Activated CD4-positive, alpha-beta T cell treated with anti-CD3 and anti-CD28 coated beads for 36 hours (primary cell): ENCODE measurements at regions not wholly inside any gene's neighbourhood (a gene's known extent, or its start where the extent isn't known, plus 50 kb on each side); places are given as distances from the start of the nearest gene placed in this dataset.
"Not testable (repeated sequence)": the region's sequence is repeated elsewhere in the genome, so short reads cannot be mapped to it uniquely, and the experiment has no call there.

Experiments
- ATAC-seq: fragments of 200-7000 bp; cut with Tn5 transposase; one replicate; pipeline ENCODE4 v1.10.0; 2021; ENCODE audit warnings: mild to moderate bottlenecking, moderate library complexity
- CTCF ChIA-PET: fragments of 350-600 bp; sonication (Branson Sonifier 250); formaldehyde crosslinking; loops from one replicate; lab custom pipeline; 2021; ENCODE audit warnings: antibody characterized with exemption; lab: Charles Lee
- POLR2A ChIA-PET: fragments of 350-600 bp; sonication (Branson Sonifier 250); formaldehyde crosslinking; loops from one replicate; lab custom pipeline; 2021; ENCODE audit warnings: antibody characterized with exemption, inconsistent platforms; lab: Charles Lee
- DNase-seq: peaks from one replicate; pipeline ENCODE4 v3.0.0-alpha.2; 2020
- H3K27ac Mint-ChIP-seq: one replicate; pipeline ENCODE4 v1.8.0; 2021; ENCODE audit warnings: mixed read lengths
- H3K27me3 Mint-ChIP-seq: one replicate; pipeline ENCODE4 v1.8.0; 2021; ENCODE audit warnings: mixed read lengths
- H3K36me3 Mint-ChIP-seq: one replicate; pipeline ENCODE4 v1.8.0; 2021; ENCODE audit warnings: low read depth, mixed read lengths
- H3K4me1 Mint-ChIP-seq: one replicate; pipeline ENCODE4 v1.8.0; 2021; ENCODE audit warnings: mixed read lengths
- H3K4me3 Mint-ChIP-seq: one replicate; pipeline ENCODE4 v1.8.0; 2021; ENCODE audit warnings: mild to moderate bottlenecking, moderate library complexity, mixed read lengths
- H3K9me3 Mint-ChIP-seq: one replicate; pipeline ENCODE4 v1.8.0; 2021; ENCODE audit warnings: low read depth, mixed read lengths
- intact Hi-C, 2 experiments: fragments of 100-400 bp; cut with DNase I in 1 of 2; cut with micrococcal nuclease in 1 of 2; formaldehyde crosslinking; loops; one replicate each; pipeline versions ENCODE4 v1.14.2 to v1.15.1; 2022 to 2024; cut with DNase I, micrococcal nuclease

- ChIA-PET CTCF (no interaction called here), POLR2A (interaction anchor here (0.7 kb wide), 1 partner anchor 60 kb away, joined by 3 read pairs; no protein-coding TSS in a partner anchor)
- H3K4me3 Mint-ChIP-seq: no peak overlapping the region
- no peak overlapping the region for H3K27ac Mint-ChIP-seq
- no peak for ATAC-seq
- intact Hi-C loops: no loop called here
- H3K36me3 Mint-ChIP-seq: peaks cover 4% of the 10 kb centered on the region
- peaks cover 78% of the 10 kb centered on the region for H3K4me1 Mint-ChIP-seq
- no peaks in the 10 kb centered on the region for H3K9me3 Mint-ChIP-seq
- no peak for DNase-seq
- no peaks in the 10 kb centered on the region for H3K27me3 Mint-ChIP-seq
Observed at GRCh38 chr6:144662812-144663365, 377.8 kb downstream of the UTRN start.

DNA sequence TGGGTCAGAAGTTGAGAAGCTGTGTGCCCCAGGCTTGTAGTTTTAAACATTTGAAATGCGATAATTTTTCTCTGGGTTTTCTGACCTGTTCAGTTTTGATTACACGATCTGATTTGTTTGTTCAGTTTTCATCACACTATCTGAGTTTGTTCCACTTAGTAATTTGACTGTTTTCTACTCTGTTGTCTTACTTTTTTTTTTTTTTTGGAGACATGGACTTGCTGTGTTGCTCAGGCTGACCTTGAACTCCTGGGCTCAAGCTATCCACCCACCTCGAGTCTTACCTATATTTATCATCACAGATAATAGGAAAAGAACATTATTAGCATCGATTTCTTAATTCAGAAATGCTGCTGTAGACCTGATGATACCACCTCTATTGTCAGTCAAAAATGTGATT, 379.1 kb downstream of the UTRN start:
- H3K4me3 Mint-ChIP-seq: no peak overlapping the region

DNA sequence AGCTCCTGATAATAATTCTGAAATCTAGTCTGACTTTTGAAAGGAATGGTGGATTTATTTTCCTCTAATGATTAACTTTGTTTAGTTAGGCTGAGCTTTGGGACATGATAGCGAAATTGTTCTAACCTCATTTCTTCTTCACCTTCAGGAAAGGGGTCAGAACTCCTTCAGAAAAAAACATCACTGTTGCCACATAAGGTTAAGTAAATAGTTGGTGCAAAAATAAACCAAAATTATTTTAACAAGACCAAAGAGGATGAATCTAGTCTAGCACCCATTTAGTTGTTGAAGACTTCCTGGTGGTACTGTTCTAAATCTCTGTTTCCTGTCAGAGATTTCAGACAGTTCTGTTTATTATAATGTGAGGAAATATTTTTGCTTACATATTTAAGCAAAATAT, 379.8 kb downstream of the UTRN start:
- Mint-ChIP-seq H3K4me3 (no peak overlapping the region), H3K4me1 (peaks cover 60% of the 10 kb centered on the region), H3K27me3 (no peaks in the 10 kb centered on the region), H3K36me3 (peaks cover 11% of the 10 kb centered on the region), H3K27ac (no peak overlapping the region), H3K9me3 (peaks cover 7% of the 10 kb centered on the region)
- CTCF ChIA-PET: no interaction called here
- intact Hi-C loops: no loop called here
- no peak for DNase-seq
- ATAC-seq: no peak
- POLR2A ChIA-PET: no interaction called here

More for the DNA sequence above, 379.1 kb downstream of the UTRN start:
- DNase-seq (no peak), ATAC-seq (no peak)
- peaks cover 2% of the 10 kb centered on the region for H3K9me3 Mint-ChIP-seq
- H3K36me3 Mint-ChIP-seq: peaks cover 6% of the 10 kb centered on the region
- intact Hi-C loops: no loop called here
- peaks cover 67% of the 10 kb centered on the region for H3K4me1 Mint-ChIP-seq
- H3K27me3 Mint-ChIP-seq: no peaks in the 10 kb centered on the region
- ChIA-PET CTCF (no interaction called here), POLR2A (no interaction called here)
- no peak overlapping the region for H3K27ac Mint-ChIP-seq

DNA sequence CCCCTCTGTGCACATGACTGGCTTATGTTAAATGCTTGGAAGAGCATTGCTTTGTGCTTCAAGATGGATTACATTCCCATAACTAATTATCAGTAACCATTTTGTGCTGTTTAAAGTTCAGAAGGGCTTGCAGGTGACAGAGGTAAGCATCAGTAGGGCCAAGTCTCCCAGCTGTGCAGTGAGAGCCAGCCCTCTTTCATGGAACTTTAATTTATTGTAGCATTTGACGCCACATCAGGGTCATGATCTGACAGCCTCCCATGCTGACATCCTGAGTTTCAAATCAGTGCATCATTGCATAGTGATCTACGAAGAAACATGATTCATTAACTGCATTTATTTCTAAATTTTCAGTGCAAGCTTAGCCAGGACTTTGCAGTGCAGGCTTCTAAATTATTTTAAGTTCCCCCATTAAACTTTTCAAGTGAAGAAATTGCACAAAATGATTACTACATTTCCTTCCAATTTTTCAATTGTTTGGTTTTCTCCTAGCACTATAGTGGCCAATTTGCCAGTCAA, 380.9 kb downstream of the UTRN start:
- intact Hi-C loops: no loop called here
- no peak for DNase-seq
- no peak overlapping the region for H3K27ac Mint-ChIP-seq
- POLR2A ChIA-PET: no interaction called here
- peaks cover 17% of the 10 kb centered on the region for H3K9me3 Mint-ChIP-seq
- H3K27me3 Mint-ChIP-seq: no peaks in the 10 kb centered on the region
- H3K4me1 Mint-ChIP-seq: peaks cover 51% of the 10 kb centered on the region
- peaks cover 17% of the 10 kb centered on the region for H3K36me3 Mint-ChIP-seq
- H3K4me3 Mint-ChIP-seq: no peak overlapping the region
- no peak for ATAC-seq
- CTCF ChIA-PET: interaction anchor here (0.6 kb wide), 1 partner anchor 415 kb away, joined by 3 read pairs; no protein-coding TSS in a partner anchor

GRCh38 chr6:144666781-144667180, 381.6 kb downstream of the UTRN start:
- H3K36me3 Mint-ChIP-seq: peaks cover 21% of the 10 kb centered on the region
- POLR2A ChIA-PET: interaction anchor here (0.6 kb wide), 1 partner anchor 77 kb away, joined by 4 read pairs; no protein-coding TSS in a partner anchor
- peaks cover 49% of the 10 kb centered on the region for H3K4me1 Mint-ChIP-seq
- no peak overlapping the region for H3K4me3 Mint-ChIP-seq
- DNase-seq: no peak
- no peaks in the 10 kb centered on the region for H3K27me3 Mint-ChIP-seq
- intact Hi-C loops: no loop called here
- no peak overlapping the region for H3K27ac Mint-ChIP-seq
- H3K9me3 Mint-ChIP-seq: peaks cover 23% of the 10 kb centered on the region
- no peak for ATAC-seq
- CTCF ChIA-PET: interaction anchor here (0.6 kb wide), 2 partner anchors 33 to 415 kb away, joined by 3 read pairs; no protein-coding TSS in a partner anchor

DNA sequence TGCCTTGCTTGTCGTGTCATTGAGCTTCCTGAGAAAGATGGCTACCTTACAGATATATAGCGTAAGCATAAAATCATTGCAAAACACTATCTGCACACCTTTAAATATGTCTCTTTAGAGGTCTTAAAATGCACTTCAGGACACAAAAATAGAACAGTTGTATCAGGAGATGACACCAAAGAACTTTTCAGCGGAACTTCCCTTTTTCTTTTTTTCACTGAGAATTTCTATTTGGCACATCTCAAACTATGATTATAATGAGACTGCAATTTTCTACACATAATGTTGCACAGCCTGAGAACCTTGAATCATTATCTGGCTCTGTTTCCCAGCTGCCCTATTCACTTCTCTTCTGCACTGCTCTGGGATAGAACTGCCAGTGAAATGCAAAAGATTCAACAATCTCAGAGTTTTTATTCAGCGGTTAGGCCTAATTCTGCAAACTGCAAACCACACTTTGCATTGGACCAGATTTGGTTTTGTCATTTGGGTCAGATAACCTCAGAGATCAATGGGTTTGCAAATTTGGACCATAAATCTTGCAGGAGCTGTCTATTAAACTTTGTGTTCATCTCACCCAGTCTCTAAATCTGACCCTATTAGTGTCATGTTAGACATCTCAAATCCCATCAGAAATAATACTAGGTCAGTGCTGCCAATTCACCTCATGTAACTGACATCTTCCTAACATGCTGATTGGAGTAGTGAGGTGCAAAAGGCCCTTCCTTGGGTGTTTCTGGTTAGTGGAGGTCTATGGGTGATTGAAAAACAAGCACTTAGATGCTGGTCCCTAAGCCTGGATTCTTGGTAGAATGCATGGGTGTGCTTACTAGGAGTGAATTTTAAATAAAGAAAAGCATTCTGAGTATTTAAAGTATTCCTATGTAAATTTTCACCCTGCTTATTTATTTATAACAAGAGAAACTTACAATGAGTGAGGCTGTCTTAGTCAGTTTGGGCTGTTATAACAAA, 382.7 kb downstream of the UTRN start:
- CTCF ChIA-PET: no interaction called here
- intact Hi-C loops: no loop called here

DNA sequence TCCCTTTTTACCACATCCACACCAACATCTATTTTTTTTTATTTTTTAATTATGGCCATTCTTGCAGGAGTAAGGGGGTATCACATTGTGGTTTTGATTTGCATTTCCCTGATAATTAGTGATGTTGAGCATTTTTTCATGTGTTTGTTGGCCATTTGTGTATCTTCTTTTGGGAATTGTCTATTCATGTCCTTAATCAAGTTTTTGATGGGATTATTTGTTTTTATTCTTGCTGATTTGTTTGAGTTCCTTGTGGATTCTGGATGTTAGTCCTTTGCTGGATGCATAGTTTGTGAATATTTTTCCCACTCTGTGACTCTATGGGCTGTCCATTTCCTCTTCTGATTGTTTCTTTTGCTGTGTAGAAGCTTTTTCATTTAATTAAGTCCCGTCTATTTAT, 385.1 kb downstream of the UTRN start:
- CTCF ChIA-PET, DNase-seq, ATAC-seq, H3K27ac Mint-ChIP-seq, H3K27me3 Mint-ChIP-seq, POLR2A ChIA-PET, intact Hi-C loops, H3K4me3 Mint-ChIP-seq: not testable (repeated sequence)
- Mint-ChIP-seq H3K4me1 (peaks cover 37% of the 10 kb centered on the region), H3K36me3 (peaks cover 42% of the 10 kb centered on the region), H3K9me3 (peaks cover 41% of the 10 kb centered on the region)

More for the DNA sequence above, 382.7 kb downstream of the UTRN start:
- no peak overlapping the region for H3K4me3 Mint-ChIP-seq
- H3K27me3 Mint-ChIP-seq: no peaks in the 10 kb centered on the region
- no peak for ATAC-seq
- DNase-seq: no peak
- POLR2A ChIA-PET: interaction anchor here (0.6 to 0.7 kb wide), 2 partner anchors 78 to 115 kb away, joined by 4 read pairs; no protein-coding TSS in a partner anchor
- H3K4me1 Mint-ChIP-seq: peaks cover 49% of the 10 kb centered on the region
- peaks cover 32% of the 10 kb centered on the region for H3K9me3 Mint-ChIP-seq
- H3K27ac Mint-ChIP-seq: no peak overlapping the region
- peaks cover 31% of the 10 kb centered on the region for H3K36me3 Mint-ChIP-seq

GRCh38 chr6:144673807-144674206, 388.7 kb downstream of the UTRN start:
- CTCF ChIA-PET: no interaction called here
- Mint-ChIP-seq H3K4me1 (peaks cover 19% of the 10 kb centered on the region), H3K9me3 (peaks cover 41% of the 10 kb centered on the region)

GRCh38 chr6:144675231-144675861, 390.2 kb downstream of the UTRN start:
- Mint-ChIP-seq H3K4me1 (peaks cover 19% of the 10 kb centered on the region), H3K27me3 (no peaks in the 10 kb centered on the region), H3K36me3 (peaks cover 43% of the 10 kb centered on the region), H3K27ac (no peak overlapping the region), H3K9me3 (peaks cover 32% of the 10 kb centered on the region), H3K4me3 (no peak overlapping the region)
- peak; percentile 67 for DNase-seq
- intact Hi-C loops: no loop called here
- ChIA-PET POLR2A (no interaction called here), CTCF (no interaction called here)
- ATAC-seq: peak; percentile 84

More at GRCh38 chr6:144673807-144674206, 388.7 kb downstream of the UTRN start:
- no peak overlapping the region for H3K4me3 Mint-ChIP-seq
- POLR2A ChIA-PET: interaction anchor here (0.8 kb wide), 1 partner anchor 15 kb away, joined by 6 read pairs; no protein-coding TSS in a partner anchor
- DNase-seq (no peak), ATAC-seq (no peak)
- H3K27ac Mint-ChIP-seq: no peak overlapping the region
- H3K36me3 Mint-ChIP-seq: peaks cover 48% of the 10 kb centered on the region
- H3K27me3 Mint-ChIP-seq: no peaks in the 10 kb centered on the region
- intact Hi-C loops: no loop called here

- intact Hi-C loops, CTCF ChIA-PET: not testable (repeated sequence)
Observed at GRCh38 chr6:144676310-144676709, 391.2 kb downstream of the UTRN start.

GRCh38 chr6:144677263-144677662, 392.1 kb downstream of the UTRN start:
- H3K4me3 Mint-ChIP-seq, POLR2A ChIA-PET, H3K27ac Mint-ChIP-seq, intact Hi-C loops, ATAC-seq, DNase-seq, CTCF ChIA-PET, H3K27me3 Mint-ChIP-seq: not testable (repeated sequence)
- Mint-ChIP-seq H3K4me1 (peaks cover 15% of the 10 kb centered on the region), H3K9me3 (peaks cover 18% of the 10 kb centered on the region), H3K36me3 (peaks cover 45% of the 10 kb centered on the region)

More at GRCh38 chr6:144676310-144676709, 391.2 kb downstream of the UTRN start:
- H3K9me3 Mint-ChIP-seq: peaks cover 25% of the 10 kb centered on the region
- H3K27ac Mint-ChIP-seq, H3K4me3 Mint-ChIP-seq, H3K27me3 Mint-ChIP-seq, ATAC-seq, POLR2A ChIA-PET, DNase-seq: not testable (repeated sequence)
- H3K36me3 Mint-ChIP-seq: peaks cover 47% of the 10 kb centered on the region
- H3K4me1 Mint-ChIP-seq: peaks cover 19% of the 10 kb centered on the region
